HG03571 (cell line): ENCODE measurements at regions not wholly inside any gene's neighbourhood (a gene's known extent, or its start where the extent isn't known, plus 50 kb on each side); places are given as distances from the start of the nearest gene placed in this dataset.
A peak's percentile ranks its signal among the peaks of the same experiment; 100 is the strongest.

ENCODE experiments used
- ATAC-seq: cut with Tn5 transposase; IDR thresholded peaks from one replicate; pipeline ENCODE4 v1.9.1; 2021; ENCODE audit not compliant: unreplicated experiment

DNA sequence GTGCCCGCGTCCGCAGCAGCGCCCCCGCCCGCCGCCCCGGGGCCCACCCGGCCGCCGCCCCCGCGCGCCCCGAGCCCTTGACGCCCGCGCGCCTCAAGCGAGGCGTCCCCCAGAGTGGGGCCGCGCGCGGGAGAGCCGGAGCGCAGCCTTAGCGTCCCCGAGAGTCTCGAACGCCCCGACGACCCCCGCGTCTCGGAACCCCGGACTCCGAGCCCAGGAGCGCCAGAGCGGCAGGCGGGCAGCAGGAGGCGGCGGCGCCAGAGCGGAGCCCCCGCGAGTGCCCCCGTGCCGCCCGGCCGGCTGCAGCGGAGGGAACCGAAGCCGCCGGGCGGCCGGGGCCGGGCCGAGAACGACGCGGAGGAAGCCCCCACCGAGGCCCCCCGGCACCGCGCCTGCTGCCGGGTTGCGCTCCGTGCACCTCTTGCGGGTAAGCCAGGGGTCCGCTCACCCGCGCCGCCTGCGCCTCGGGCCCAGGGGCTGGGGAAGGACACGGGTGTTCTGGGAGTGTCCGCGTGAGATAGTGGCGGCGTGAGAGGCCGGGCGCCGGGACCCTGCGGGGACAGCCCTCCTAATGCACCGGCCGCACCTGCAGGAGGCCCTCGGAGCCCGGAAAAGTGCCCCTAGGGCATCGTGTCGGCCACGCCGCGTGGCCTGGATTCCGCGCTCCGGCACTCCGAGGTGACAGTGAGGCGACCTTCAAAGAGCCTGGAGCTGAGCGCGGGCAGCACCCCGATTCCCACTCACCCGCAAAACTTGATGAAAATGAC lies 52.0 kb upstream of the ULK4 start:
- ATAC-seq: no peak

DNA sequence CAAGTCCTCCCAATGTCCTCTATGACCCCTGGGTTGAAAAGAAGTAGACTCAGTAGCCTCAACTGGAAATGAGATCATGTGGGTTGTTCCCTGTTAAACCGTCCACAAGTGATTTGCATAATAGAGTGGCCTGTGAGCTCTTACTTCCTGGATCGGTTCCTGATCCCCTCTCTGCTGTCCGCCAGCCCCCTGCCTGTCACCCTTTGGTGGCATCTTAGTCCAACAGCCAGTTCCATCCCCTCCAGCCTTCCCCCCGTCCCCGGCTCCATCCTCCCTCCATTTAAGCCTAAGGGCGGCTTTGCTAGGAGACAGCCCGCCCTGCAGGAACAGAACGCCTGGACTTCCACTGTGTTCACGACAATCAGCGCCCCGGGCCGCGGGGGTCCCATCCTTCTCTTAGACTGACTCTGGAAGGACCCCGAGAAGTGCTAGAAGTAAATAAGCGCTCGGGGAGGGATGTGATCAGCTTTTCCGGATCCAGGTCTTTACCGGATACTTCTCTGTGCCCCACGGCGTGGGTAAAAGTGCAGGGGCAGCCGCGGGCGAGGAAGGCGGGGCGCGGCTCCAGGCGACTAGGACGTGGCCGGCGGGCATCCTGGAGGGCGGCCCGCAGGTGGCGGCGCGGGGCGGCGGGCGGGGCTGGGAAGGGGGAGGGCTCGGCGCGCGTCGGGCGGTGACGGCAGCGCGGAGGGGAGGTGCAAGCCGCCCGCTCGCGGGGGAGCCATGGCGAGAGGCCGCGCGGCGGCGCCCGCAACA lies 51.2 kb upstream of the ULK4 start:
- ATAC-seq: peak; percentile 77

DNA sequence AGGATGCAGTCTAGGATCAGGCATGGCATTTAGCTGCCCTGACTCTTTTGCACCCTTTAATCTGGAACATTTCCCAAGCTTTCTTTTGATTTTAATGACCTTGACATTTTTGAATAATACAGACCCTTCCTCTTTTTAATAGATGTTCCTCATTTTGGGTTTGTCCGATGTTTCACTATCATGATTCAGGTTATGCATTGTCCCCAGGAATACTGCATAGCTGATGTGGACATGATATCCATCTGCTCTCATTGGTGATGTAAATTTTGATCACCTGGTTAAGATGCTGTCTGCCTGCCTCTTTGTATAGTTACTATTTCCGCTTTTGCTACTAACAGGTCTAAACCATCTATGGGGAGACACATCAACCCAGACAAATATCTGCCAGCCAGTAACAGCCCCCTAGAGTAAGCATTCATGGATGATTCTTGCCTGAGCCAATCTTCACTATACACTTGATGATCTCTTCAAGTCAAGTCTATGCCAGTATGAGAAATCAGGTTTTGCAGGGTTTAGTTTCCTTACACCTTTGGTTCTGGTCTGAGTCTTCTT lies 50.6 kb upstream of the ULK4 start:
- peak; percentile 29 for ATAC-seq
